Activated naive CD8-positive, alpha-beta T cell treated with anti-CD3 and anti-CD28 coated beads, Interleukin-2, amount 50 U/mL, for 24 hours (primary cell): ENCODE measurements at regions not wholly inside any gene's neighbourhood (a gene's known extent, or its start where the extent isn't known, plus 50 kb on each side); places are given as distances from the start of the nearest gene placed in this dataset.

Experiments used
- ATAC-seq: fragments of 150-1000 bp; cut with Tn5 transposase; one replicate; pipeline ENCODE4 v1.10.0; 2021
- DNase-seq: peaks from one replicate; pipeline ENCODE4 v3.0.0; 2021
- H3K27ac Mint-ChIP-seq: one replicate; pipeline ENCODE4 v1.8.0; 2021; ENCODE audit warnings: mild to moderate bottlenecking, mixed read lengths
- H3K27me3 Mint-ChIP-seq: one replicate; pipeline ENCODE4 v1.8.0; 2021; ENCODE audit warnings: mixed read lengths
- H3K36me3 Mint-ChIP-seq: one replicate; pipeline ENCODE4 v1.8.0; 2021; ENCODE audit warnings: low read depth, mixed read lengths
- H3K4me1 Mint-ChIP-seq: one replicate; pipeline ENCODE4 v1.8.0; 2021; ENCODE audit warnings: mixed read lengths
- H3K4me3 Mint-ChIP-seq: one replicate; pipeline ENCODE4 v1.8.0; 2021; ENCODE audit warnings: mild to moderate bottlenecking, moderate library complexity, mixed read lengths
- H3K9me3 Mint-ChIP-seq: one replicate; pipeline ENCODE4 v1.8.0; 2021; ENCODE audit warnings: mixed read lengths

DNA sequence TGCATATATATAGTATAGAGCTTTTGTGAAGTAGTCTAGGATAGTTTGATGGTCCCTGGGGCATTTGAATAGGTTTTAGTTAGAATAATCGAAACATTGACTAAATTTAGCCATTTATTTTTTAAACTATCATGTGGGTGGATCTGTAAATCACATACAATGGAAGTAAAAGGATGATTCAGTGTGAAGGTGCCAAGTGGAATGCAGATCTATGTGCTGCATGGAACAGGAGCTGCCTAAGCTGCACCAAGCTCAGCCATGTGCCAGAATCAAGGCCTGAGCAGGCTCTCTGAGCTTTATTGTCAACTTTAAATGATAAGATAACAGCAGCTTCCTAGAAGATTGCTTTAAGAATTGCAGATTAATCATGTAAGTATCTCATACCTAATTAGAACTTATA is 1996.2 kb upstream of the PIK3C3 start:
- no peaks in the 10 kb centered on the region for H3K27me3 Mint-ChIP-seq
- H3K4me3 Mint-ChIP-seq = no peak overlapping the region
- peaks cover 4% of the 10 kb centered on the region for H3K9me3 Mint-ChIP-seq
- no peak for ATAC-seq
- no peaks in the 10 kb centered on the region for H3K4me1 Mint-ChIP-seq
- no peak overlapping the region for H3K27ac Mint-ChIP-seq
- H3K36me3 Mint-ChIP-seq = no peaks in the 10 kb centered on the region
- no peak for DNase-seq

DNA sequence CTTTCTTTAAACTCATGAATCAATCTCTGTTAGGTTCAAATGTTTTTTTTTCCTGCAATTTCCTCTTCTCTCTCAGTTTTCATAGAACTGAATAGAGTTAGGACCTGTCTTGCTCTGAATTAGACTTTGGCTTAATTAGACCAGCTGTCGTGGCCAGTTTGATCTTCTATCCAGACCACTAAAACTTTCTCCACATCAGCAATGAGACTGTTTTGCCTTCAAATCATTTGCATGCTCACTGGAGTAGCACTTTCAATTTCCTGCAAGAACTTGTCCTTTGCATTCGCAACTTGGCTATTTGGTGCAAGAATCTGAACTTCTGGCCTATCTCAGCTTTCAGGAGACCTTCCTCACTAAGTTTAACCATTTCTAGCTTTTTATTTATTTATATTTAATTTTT is 2002.2 kb upstream of the PIK3C3 start:
- no peak overlapping the region for H3K4me3 Mint-ChIP-seq
- peaks cover 14% of the 10 kb centered on the region for H3K9me3 Mint-ChIP-seq
- H3K27ac Mint-ChIP-seq = no peak overlapping the region
- H3K4me1 Mint-ChIP-seq = no peaks in the 10 kb centered on the region
- H3K27me3 Mint-ChIP-seq = no peaks in the 10 kb centered on the region
- no peak for DNase-seq
- no peaks in the 10 kb centered on the region for H3K36me3 Mint-ChIP-seq
- ATAC-seq = no peak

DNA sequence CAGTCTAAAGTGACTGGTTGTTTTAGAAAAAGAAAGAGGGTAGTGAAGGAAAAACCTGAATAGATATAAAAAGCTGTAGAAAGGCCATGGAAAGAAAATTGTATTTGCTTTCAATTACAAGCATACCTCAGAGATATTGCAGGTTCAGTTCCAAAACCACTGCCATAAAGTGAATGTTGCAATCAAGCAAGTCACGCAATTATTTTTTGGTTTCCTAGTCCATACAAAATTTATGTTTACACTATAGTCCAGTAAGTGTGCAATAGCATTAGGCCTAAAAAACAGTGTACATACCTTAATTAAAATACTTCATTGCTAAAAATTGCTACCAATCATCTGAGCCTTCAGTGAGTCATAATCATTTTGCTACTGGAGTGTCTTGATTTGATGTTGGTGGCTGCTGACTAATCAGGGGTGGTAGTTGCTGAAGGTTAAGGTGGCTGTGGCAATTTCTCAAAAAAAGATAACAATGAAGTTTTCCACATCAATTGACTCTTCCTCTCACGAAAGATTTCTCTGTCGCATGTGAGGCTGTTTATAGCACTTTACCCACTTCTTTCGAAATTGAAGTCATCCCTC is 2003.8 kb upstream of the PIK3C3 start:
- no peaks in the 10 kb centered on the region for H3K27me3 Mint-ChIP-seq
- peaks cover 10% of the 10 kb centered on the region for H3K9me3 Mint-ChIP-seq
- H3K36me3 Mint-ChIP-seq = no peaks in the 10 kb centered on the region
- DNase-seq = no peak
- no peak overlapping the region for H3K4me3 Mint-ChIP-seq
- H3K27ac Mint-ChIP-seq = no peak overlapping the region
- ATAC-seq = no peak
- H3K4me1 Mint-ChIP-seq = no peaks in the 10 kb centered on the region

DNA sequence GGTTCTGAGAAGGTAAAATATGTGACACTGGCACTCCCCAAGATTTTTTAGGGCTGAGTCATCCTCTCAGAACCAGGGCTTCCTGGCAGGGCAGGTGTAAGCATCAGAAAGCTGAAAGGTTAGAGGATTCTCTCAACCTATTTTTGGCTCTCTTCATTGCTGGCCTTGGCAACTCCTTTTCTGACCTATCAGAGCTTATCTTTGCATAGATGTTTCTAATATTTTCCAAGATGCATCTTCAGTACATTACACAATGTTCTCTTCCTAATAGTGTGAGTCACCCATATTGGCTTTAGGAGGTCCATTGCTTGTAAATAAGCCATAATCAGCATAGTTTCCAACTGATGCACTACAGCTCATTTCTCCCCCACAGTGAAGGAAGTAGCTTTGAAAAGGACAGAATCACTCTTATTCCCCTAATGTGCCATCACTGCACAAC is 2008.4 kb upstream of the PIK3C3 start:
- DNase-seq = no peak
- Mint-ChIP-seq H3K27me3 (no peaks in the 10 kb centered on the region), H3K27ac (no peak overlapping the region), H3K4me1 (no peaks in the 10 kb centered on the region), H3K9me3 (peaks cover 5% of the 10 kb centered on the region), H3K36me3 (no peaks in the 10 kb centered on the region), H3K4me3 (no peak overlapping the region)
- no peak for ATAC-seq

DNA sequence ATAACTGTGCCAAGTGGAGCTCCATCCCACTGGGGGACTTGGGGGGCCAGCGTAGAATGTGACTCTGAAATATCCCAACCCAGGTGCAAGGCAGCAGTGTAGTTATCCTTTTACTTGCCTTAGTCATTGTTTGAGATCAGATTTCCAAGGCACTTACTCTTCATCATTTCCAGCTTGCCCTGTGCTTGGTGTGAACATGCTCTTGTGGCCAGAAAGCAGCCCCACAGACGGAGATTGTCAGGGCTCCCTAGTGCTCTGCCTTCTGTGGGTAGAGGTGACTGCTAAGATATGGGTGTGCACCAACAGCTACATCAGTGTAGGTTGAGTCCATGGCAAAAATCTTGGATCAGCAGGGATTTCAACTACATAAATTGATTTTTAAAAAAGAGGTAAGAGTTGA is 2010.0 kb upstream of the PIK3C3 start:
- H3K27me3 Mint-ChIP-seq = no peaks in the 10 kb centered on the region
- H3K27ac Mint-ChIP-seq = no peak overlapping the region
- DNase-seq = no peak
- H3K4me3 Mint-ChIP-seq = no peak overlapping the region
- no peaks in the 10 kb centered on the region for H3K36me3 Mint-ChIP-seq
- no peaks in the 10 kb centered on the region for H3K4me1 Mint-ChIP-seq
- peaks cover 4% of the 10 kb centered on the region for H3K9me3 Mint-ChIP-seq
- no peak for ATAC-seq

DNA sequence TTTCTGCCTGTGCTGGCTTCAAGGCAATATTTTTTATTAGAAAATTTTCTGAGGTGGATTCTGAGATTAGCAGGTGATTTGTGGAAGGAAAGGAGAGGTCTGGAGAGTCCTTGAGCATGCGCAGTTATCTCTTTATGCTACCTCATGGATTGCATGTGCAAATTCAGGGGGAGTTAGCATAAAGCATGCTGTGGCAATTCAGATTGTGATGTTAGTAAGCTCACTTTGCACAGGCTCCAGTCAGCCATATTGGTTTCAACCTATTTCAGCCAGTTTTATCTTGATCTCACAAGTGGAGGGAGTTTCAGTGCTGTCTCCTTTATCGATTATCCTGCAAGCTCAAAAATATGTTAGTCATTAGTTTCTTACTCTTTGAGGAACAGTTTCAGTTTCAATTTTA is 2012.3 kb upstream of the PIK3C3 start:
- H3K4me1 Mint-ChIP-seq = no peaks in the 10 kb centered on the region
- H3K27ac Mint-ChIP-seq = no peak overlapping the region
- H3K27me3 Mint-ChIP-seq = no peaks in the 10 kb centered on the region
- ATAC-seq (no peak), DNase-seq (no peak)
- H3K9me3 Mint-ChIP-seq = peaks cover 8% of the 10 kb centered on the region
- H3K36me3 Mint-ChIP-seq = no peaks in the 10 kb centered on the region
- H3K4me3 Mint-ChIP-seq = no peak overlapping the region

DNA sequence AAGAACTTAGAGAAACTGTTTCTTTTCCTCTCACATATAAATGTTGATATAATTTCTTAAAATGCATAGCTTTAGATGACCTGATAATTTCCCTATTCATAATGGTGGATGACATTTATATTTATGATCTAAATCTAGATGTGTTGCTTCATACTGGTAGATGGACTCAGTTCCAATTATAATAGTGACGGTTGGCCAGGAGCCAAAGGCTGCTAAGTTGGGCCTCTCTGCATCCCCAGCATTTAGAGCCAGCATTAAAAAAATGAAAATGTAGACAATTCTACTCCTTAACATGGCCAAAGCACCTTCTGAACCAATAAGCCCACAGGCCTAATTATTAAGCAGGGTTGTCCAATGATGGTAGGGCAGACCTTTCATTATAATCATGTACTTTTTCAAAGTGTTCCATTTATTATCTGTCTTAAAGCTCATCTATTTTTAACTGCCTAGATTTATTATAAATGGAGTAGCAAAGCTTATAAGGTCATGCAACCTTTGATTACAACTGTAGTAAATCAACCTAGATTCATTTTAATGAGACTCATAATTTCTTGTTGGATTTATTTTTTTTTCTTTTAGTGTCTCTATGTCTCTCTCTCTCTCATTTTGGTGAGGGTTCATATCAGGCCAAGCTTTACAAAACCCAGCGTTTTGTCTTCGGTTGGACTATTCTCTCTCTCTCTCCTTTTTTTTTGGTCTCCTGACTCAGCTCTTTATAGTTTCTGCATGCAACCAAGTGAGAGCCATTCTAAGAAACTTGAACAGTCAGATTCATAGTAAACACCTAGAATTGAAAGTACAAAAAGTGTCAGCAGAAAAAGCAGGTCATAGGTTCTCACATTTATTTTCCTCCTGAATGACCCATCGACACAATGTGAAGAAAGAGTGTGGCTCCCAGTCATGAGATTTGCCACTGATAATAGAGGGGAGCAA is 2016.1 kb upstream of the PIK3C3 start:
- Mint-ChIP-seq H3K27me3 (no peaks in the 10 kb centered on the region), H3K4me3 (no peak overlapping the region), H3K27ac (no peak overlapping the region), H3K36me3 (no peaks in the 10 kb centered on the region), H3K9me3 (peaks cover 9% of the 10 kb centered on the region), H3K4me1 (no peaks in the 10 kb centered on the region)
- no peak for DNase-seq
- ATAC-seq = no peak

DNA sequence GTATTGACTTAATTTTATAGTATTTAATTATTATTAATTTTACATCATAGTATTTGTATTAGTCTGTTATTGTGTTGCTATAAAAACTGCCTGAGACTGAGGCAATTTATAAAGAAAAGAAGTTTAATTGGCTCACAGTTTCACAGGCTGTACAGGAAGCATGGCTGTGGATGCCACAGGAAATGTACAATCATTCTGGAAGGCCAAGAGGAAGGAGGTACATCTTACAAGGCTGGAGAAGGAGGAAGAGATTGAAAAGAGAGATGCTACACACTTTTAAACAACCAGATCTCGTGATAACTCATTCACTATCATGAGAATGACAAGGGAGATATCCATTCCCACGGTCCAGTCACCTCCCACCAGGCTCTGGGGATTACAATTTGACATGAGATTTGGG is 2019.4 kb upstream of the PIK3C3 start:
- Mint-ChIP-seq H3K4me3 (no peak overlapping the region), H3K36me3 (no peaks in the 10 kb centered on the region), H3K9me3 (peaks cover 5% of the 10 kb centered on the region), H3K4me1 (no peaks in the 10 kb centered on the region), H3K27ac (no peak overlapping the region), H3K27me3 (no peaks in the 10 kb centered on the region)
- ATAC-seq (no peak), DNase-seq (no peak)

DNA sequence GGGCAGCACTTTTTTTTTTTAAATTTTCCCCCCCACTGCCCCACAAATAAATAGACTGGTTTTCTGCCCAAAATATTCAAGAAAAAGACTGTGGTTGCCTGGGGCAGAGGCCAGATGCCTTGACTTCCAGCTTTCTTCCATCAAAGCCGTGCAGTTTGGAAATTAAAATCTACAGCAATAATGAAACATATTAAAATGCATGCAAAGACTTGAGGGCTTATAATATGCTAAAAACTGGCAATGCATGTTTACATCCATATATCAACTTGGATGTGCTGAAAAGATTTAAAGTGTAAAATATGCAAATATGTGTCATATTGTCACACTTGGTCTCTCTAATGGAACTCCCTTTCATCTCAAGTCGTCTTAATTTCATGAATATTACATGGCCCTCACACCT is 2036.2 kb upstream of the PIK3C3 start:
- no peak overlapping the region for H3K27ac Mint-ChIP-seq
- H3K9me3 Mint-ChIP-seq = no peaks in the 10 kb centered on the region
- no peaks in the 10 kb centered on the region for H3K4me1 Mint-ChIP-seq
- H3K27me3 Mint-ChIP-seq = no peaks in the 10 kb centered on the region
- no peak for DNase-seq
- no peak overlapping the region for H3K4me3 Mint-ChIP-seq
- ATAC-seq = no peak
- no peaks in the 10 kb centered on the region for H3K36me3 Mint-ChIP-seq

DNA sequence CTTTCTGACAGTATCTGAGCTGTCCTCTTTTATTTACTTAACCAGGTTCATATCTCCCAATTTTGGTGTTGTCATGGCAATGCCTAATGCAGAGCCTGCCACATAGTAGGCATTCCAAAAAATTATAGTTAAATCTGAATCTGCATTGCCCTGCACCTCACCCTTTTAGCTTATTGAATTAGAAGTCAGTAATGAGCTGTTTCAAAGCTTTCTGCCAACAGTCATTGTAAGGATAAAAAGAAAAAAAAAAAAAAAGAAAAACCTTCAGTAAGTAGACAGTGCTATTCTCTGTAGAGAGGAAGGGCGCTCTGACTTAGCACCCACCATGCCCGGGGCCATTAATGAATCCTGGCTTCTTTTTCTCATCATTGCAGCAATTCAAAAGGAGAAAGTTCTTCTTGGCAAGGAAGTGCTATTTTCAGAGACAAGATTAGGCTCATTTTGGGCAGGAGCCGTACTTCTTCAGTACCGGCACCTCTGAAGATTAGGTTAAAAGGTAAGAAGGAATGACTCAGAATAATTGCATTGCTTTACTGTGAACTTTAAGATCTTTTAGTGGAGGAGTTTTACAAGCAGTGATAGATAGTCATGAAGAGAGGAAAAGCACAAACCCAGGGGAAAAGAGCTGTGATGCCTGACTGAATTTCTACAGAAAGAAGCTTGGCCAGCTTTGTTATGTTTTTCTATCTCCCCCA is 2041.2 kb upstream of the PIK3C3 start:
- Mint-ChIP-seq H3K4me1 (no peaks in the 10 kb centered on the region), H3K27me3 (no peaks in the 10 kb centered on the region), H3K36me3 (no peaks in the 10 kb centered on the region), H3K9me3 (peaks cover 22% of the 10 kb centered on the region), H3K4me3 (no peak overlapping the region), H3K27ac (no peak overlapping the region)
- no peak for ATAC-seq
- DNase-seq = no peak

DNA sequence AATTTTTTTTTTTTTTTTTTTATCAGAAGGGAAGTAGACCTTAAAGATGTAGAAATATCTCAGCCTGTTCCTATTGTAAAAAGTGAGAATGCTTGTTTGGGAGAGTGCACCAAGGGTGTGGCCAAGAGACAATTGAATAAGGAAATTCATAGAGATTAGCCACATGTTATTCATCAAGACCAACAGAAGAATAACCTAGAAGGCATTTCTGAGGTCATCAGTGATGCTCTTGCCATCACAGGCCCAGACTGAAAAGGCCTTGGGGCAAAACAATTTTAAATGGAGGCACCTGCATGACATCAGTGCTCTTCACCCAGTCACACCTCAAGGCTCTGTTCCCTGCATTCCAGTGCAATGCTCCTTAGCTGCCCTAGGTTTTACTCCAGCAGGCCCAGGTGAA is 2043.3 kb upstream of the PIK3C3 start:
- no peaks in the 10 kb centered on the region for H3K4me1 Mint-ChIP-seq
- H3K9me3 Mint-ChIP-seq = peaks cover 22% of the 10 kb centered on the region
- no peak overlapping the region for H3K4me3 Mint-ChIP-seq
- no peak overlapping the region for H3K27ac Mint-ChIP-seq
- ATAC-seq (no peak), DNase-seq (no peak)
- no peaks in the 10 kb centered on the region for H3K27me3 Mint-ChIP-seq
- no peaks in the 10 kb centered on the region for H3K36me3 Mint-ChIP-seq

DNA sequence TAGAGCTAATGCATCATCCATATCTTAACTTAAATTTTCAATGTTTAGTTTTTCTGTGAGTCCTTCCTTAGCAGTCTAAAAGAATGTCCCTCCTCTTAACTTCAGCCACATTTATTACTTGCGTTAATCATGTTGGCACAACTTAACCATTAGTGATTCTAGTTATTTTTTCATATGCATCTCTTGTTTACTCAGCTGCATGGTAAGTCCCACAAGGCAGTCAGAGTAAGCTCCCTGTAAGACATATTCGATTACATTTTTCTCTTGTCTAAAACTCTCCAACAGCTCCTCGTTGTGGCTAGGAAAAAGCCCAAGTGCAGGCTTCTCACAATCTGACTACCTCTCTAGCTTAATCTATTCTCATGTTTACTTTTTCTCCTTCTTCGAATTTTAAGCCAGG is 2045.3 kb upstream of the PIK3C3 start:
- ATAC-seq (no peak), DNase-seq (no peak)
- peaks cover 22% of the 10 kb centered on the region for H3K9me3 Mint-ChIP-seq

DNA sequence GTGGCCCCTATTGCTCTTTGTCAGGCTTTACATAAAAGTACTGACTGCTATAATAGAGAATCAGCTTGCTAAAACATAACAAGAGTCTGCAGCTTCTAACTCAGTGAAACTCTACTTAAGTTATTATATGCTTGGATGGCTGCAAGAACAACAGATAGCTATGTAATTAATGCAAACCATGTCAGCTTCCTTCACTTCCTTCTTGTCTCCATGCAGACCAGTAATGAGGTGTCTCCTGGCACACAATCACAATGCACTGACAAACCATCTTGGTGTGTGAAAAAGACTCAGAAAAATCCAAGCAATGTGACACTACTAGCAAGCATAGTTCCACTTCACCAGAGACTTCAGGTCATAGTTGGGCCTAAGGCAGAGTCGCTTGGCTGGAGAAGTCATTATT is 2068.9 kb upstream of the PIK3C3 start:
- H3K27me3 Mint-ChIP-seq = no peaks in the 10 kb centered on the region
- H3K36me3 Mint-ChIP-seq = no peaks in the 10 kb centered on the region
- DNase-seq (no peak), ATAC-seq (no peak)
- H3K4me1 Mint-ChIP-seq = no peaks in the 10 kb centered on the region
- H3K27ac Mint-ChIP-seq = no peak overlapping the region
- H3K4me3 Mint-ChIP-seq = no peak overlapping the region
- H3K9me3 Mint-ChIP-seq = peaks cover 11% of the 10 kb centered on the region

More for the DNA sequence above, 2045.3 kb upstream of the PIK3C3 start:
- Mint-ChIP-seq H3K36me3 (no peaks in the 10 kb centered on the region), H3K27me3 (no peaks in the 10 kb centered on the region), H3K4me1 (no peaks in the 10 kb centered on the region), H3K27ac (no peak overlapping the region), H3K4me3 (no peak overlapping the region)

DNA sequence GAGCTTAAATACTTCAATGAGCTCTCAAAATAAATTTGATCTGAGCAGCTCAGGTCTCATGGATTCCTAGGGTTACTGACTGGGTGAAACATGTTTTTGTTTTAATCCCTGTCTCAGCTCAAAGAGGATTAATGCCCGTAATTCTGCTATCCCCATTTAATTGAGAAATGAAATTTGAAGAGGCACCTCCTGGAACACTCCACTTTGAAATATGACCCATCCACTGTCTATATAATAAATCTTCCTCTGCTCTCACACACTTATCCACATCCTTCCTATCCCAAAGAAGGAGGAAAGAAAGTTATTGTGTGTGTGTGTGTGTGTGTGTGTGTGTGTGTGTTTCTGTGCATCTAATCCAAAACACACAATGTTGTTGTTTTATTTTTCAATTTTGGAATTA is 2082.4 kb upstream of the PIK3C3 start:
- H3K4me3 Mint-ChIP-seq = no peak overlapping the region
- H3K27ac Mint-ChIP-seq = no peak overlapping the region
- ATAC-seq (no peak), DNase-seq (no peak)
- H3K36me3 Mint-ChIP-seq = no peaks in the 10 kb centered on the region
- H3K9me3 Mint-ChIP-seq = peaks cover 3% of the 10 kb centered on the region
- no peaks in the 10 kb centered on the region for H3K4me1 Mint-ChIP-seq
- no peaks in the 10 kb centered on the region for H3K27me3 Mint-ChIP-seq

DNA sequence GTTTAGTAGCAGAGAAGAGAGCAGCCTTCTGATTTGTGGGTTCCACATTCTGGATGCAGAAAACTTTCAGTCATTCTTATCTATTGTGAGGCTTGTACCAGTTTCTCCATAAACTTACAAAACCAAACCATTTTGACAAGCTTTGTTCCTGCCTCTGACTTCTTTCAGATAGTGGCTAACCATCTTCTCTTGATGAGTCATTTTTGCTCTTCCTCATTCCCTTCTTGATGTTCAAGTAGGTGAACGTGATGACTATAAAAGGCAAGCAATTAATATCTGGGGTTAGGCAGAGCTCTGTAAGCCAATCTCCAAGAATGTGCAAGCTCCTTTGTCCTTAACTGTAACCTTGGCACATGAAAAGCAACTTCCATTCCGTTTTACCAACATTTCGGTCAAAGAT is 2083.1 kb upstream of the PIK3C3 start:
- no peak for ATAC-seq
- no peak for DNase-seq

More for the DNA sequence above, 2083.1 kb upstream of the PIK3C3 start:
- H3K9me3 Mint-ChIP-seq = peaks cover 3% of the 10 kb centered on the region
- no peak overlapping the region for H3K4me3 Mint-ChIP-seq
- H3K36me3 Mint-ChIP-seq = no peaks in the 10 kb centered on the region
- no peaks in the 10 kb centered on the region for H3K4me1 Mint-ChIP-seq
- H3K27ac Mint-ChIP-seq = no peak overlapping the region
- H3K27me3 Mint-ChIP-seq = no peaks in the 10 kb centered on the region
